SIG-M5 (cell line): ENCODE measurements at regions not wholly inside any gene's neighbourhood (a gene's known extent, or its start where the extent isn't known, plus 50 kb on each side); places are given as distances from the start of the nearest gene placed in this dataset.
"Not testable (repeated sequence)": the region's sequence is repeated elsewhere in the genome, so short reads cannot be mapped to it uniquely, and the experiment has no call there.

ENCODE experiments used
- DNase-seq: peaks from one replicate; lab custom pipeline; 2025; lab: John Stamatoyannopoulos, UW

DNA sequence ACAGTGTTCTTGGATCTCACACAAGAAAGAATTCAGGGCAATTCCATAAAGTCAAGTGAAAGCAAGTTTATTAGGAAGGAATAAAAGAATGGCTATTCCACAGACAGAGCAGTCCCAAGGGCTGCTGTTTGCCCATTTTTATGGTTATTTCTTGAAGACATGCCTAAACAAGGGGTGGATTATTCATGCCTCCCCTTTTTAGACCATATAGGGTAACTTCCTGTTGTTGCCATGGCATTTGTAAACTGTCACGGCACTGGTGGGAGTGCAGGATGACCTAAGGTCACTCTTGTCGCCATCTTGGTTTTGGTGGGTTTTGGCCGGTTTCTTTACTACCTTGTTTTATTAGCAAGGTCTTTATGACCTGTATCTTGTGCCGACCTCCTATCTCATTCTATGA, 219.6 kb downstream of the RAB11FIP4 start:
- not testable (repeated sequence) for DNase-seq

DNA sequence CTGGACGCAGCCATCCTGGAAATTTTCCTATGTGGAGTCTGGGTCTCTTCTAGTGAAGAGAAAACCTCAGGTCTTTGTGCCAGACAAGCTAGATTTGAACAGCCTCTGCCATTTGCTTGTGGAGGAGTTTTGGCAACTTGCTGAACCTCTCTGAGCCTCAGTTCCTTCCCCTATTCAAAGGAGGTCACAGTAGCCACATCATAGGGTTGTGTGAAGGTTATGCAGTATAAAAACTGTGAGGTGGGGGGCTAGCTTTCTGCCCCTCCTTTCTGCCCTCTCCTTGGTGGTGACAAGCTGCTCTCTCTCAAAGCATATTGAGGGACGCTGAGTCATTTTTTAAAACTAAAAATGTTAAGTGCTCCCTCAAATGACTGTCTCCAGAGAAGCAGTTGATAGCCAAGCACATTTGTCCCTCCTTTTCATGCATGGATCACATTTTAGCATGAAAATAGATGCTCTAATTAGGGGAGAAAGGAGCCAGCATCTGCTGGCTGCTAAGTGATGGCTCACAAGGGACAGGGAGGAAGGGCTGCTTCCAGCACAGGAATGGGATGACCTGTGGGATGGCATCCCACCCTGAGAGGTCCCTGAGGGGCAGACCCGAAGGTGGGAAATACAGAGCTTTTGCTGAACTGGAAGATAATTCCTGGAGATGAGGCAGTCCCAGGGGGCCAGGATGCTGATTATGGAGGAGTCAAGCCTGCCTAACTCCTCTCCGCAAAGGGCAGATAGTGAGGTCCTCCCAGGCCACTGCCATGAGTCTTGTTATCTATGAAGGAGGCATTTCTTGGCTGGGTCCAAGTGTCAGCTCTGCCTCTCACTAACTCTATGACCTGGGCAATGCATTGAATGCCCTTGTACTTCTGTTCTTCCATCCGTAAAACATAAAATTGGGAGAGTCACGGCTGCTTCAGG, 218.8 kb downstream of the RAB11FIP4 start:
- DNase-seq: no peak

DNA sequence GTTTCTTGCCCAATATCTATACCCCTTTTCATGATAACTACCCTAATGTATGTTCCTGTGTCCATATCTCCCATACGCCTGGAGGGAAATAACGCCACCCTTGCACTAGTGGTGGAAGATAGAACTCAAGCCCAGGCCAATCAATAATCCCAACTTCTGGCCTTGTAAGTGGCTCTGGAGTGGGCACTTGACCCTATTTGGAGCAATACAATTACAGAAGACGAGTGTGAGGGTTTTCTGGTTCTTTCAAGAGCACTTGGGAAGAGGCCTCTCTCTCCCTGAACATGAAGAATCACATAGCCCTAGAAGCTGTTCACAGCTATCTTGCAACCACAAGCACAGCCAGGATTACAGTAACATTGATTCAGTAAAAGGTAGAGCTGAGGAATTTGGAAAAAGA, 217.9 kb downstream of the RAB11FIP4 start:
- no peak for DNase-seq

DNA sequence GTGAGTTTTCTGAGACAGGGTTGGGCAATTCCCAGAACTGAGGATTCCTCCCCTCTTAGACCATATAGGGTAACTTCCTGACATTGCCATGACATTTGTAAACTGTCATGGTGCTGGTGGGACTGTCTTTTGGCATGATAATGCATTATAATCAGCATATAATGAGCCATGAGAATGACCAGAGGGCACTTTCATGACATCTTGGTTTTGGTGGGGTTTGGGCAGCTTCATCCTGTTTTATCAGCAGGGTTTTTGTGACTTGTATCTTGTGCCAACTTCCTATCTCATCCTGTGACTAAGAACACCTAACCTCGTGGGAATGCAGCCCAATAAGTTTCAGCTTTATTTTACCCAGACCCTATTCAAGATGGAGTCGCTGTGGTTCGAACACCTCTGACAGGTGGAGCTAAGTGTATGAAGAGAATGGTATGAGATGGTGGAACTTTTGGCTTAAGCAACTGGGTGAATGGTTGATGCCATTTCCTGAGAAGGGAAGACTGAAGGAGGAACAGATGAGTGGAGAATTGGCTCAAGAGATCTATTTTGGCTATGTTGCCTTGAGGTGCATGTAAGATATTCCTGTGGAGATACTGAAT, 217.3 kb downstream of the RAB11FIP4 start:
- no peak for DNase-seq

DNA sequence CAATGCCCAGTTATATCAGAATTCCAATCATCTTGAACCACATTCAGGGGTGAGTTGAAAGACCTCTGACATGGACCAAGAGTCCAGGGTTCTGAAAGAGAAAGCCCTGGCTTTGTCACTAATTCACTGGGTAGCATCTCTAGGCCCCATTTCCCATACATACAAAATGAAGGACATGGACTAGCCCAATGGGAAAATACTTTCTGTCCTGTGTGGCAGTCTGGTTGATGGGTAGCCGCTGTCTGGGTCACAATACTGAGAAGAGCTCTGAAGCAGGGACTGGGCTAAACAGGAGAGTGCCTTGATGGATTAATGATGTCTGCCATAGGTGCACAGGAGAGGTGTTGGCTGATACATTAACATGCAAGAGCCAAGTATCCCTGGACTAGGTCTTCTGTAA, 214.3 kb downstream of the RAB11FIP4 start:
- DNase-seq: no peak

DNA sequence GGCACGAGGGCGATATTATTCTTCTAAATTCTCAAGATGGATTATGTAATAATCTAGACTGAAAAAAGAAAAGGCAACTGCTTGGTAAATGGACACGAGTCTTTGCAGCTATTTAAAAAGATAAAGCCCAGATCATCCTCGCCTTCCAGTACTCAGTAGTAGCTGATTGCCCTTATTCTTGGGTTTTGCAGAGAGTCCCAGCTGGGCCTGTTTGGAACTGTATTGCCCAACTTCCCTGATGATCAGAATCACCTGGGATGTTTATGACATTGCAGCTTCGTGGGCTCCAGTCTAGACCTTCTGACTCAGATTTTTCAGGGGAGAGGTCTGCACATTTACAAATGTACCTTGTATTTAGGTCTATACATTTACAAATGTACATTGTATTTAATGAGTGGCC, 213.5 kb downstream of the RAB11FIP4 start:
- DNase-seq: no peak

DNA sequence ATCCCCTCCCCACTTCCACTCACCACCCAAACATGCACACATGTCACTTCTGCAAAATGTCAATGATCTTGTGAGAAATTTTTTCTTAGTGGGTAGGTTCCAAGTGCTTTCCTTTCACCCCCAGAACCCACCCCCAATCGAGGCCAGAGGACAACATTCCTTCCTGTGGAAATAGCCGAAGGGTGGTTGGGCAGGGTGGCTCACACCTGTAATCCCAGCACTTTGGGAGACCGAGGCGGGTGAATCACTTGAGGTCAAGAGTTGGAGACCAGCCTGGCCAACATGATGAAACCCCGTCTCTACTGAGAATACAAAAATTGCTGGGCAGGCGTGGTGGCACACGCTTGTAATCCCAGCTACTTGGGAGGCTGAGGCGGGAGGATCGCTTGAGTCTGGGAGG, 208.7 kb downstream of the RAB11FIP4 start:
- not testable (repeated sequence) for DNase-seq

DNA sequence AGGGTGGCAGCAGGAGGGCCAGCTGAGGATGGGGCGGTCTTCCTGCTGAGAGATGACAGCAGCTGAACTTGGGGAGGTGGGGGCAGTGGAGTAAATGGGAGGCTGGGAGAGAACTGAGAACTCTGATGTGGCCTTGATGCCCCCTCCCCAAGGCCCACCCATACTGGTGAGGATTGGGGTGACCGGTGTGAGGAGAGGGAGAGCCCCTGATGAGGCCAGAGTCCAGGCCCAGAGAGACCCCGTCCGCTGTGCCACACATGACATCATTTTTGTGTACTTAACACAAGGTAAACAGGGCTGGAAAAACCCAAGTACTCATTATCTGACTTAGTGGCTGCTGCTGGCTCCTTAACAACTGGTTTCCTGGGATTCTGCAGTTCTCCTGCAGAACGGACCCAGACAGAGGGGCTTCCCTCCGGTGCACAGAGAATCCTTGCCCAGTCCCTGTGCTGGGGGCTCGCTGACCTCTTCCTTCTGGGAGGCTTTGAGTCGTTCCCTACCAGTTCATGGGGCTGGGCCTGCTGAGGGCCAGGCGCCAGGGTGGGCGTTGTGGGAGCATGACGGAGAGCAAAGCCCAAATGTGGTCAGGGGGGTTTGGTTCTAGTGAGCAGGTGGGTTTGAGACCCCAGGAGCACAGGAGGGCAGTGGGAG, 207.6 kb downstream of the RAB11FIP4 start:
- DNase-seq: no peak

DNA sequence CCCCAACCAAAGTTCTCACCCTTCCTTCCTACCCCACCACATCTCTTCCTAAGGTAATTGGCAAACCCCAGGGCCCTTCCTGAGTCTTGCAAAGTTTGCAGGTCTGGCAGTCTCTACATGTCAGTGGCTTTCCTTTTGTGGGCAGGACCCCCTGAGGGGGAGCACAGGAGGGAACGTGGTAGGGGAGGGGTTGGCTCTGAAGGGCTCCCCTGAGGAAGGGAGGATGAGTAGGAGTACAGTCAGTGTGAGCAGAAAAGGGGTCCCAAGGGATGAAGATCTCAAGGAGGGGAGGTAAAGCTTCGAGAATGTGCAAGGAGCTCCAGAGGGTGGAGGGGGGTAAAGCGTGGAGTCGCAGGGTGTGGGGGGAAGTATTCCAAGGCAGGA, 206.9 kb downstream of the RAB11FIP4 start:
- no peak for DNase-seq

DNA sequence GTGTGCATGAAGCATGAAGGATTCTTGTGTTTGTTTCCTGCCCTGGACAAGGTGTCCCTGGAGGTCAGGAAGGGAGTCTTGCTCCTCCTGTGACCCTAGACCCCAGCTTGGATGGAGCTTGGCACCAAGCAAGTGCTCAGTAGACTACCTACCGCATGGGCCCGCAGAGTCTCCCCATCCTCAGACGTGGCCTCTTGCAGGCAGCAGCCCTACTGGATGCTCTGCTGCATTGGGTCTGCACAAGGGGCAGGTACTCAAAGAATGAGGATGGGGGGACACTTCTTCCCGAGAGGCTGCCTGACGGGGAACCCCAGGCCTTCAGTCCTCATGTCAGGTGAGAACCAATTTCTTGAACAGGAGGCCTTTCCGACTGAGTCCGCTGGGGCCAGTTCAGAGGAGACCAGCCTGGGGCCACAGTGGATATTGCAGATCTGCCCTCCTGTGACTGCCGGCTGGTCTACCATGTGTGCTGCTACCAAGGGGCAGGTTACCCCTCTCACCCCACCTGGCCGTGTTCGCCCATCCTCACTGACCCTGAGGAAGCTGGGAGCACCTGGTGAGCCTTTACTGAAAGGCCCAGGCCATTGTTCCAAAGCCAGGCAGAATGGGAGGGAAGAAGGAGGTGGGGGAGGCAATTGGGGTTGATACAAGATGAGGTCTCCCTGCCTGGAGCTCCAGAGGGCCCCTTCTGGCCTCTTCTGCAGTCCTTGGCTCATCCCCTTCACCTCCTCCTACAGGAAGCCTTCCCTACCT, 206.3 kb downstream of the RAB11FIP4 start:
- DNase-seq: no peak

DNA sequence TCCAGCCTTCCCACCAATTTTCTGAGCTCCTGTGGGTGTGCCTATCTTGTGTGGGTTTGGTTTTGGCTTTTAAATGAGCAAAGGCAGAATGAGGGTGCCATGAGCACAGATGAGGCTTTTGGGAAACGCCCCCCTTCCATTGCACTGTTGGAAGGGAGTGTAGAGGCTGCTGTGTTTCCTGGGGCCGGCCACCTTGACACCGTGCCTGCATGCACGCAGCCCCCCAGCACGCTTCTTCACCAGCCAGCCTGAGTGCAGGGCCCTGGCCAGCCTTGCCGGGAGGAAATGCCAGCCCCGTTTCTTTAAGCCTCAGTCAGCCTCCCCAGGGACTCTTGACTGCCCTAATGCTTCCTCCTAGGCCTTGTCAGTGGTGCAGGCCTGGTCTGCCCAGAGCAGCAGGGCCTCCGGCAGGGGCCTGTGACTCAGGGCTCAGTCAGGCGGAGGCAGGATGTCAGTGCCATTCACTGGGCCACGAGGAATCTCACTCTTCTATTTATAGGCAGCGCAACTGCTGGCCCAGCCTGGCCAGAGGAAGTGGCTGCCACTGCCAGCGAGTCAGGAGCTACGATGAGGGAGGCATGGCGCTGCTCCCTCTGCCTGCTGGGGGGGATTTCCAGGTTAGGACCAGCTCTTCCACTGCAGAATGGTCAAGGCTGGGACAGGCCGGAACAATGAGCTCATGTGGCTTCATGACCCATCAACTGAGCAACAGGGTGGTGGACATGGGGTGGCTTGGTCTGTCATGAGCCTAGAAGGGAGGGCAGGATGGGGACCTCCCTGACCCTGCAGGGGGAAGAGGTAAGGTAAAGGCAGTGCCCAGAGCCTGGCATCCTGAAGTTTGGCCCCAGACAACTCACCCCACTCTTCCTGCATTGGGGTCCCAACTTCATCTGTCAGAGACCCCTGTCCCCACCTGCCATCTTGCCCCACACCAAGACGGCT, 205.2 kb downstream of the RAB11FIP4 start:
- DNase-seq: peak; percentile 80

DNA sequence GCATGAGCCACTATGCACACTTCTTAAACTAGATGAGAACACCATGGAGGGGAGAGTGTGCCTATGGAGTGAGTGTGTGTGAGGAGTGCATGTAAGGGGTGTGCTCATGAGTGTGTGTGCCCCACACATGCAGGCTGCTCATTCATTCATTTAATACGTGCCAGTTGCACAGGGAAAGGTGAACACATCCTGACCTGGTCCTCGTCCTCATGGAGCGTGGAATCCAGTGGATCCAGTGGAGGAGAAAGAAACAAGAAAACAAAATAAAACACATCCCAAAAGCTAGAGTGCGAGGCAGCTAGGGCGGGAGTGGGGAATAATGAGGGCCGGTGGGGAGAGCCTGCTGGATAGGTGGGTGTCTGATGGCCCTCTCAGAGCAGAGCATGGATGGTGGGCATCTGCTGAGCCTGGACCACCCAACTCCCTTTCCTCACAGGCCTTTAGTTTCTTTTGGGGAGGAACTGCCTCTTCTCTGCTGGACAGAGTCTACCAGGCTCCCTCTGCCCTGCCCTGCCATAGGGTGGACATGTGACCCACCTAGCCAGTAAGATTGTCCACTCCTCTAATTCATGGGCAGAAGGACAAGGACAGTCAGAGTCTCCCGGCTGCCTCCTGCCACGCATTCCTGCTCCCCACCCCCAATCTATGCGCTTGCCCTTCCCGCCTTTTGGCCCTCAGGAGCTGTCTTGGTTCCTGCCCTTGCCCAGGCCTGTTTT, 204.3 kb downstream of the RAB11FIP4 start:
- DNase-seq: no peak

DNA sequence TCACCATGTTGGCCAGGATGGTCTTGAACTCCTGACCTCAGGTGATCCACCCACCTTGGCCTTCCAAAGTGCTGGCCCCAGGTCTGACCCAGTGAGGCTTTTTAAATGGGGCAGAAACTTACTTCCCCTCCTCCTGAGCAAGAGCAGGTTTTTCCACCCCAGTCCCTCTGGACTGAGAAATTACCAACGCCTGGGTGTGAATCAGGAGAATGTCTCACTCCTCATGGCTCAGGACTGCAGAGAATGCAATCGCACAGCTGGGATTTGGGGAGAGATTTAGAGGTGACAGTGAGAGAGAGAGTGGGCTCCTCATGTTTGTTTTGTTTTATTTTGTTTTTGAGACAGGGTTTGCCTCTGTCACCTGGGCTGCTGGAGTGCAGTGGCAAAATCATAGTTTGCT, 203.6 kb downstream of the RAB11FIP4 start:
- DNase-seq: no peak

DNA sequence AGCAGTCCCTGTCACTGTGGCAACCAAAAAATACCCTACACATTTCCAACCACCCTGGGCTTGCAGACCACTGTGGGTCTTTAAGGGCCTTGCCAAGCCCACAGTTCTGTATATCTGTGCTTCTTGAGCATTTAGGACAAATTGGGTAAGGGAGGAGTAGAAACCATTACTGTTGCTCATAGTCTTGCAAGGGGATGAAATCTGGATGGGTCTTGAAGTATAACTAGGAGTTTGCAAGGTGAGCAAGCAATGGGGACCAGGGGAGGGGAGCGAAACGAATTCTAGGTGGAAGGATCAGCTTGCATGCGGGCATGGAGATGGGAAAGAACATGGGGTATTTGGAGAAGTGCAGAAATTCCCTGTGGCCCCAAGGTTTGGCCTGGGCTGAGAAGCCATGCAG, 202.9 kb downstream of the RAB11FIP4 start:
- DNase-seq: no peak

DNA sequence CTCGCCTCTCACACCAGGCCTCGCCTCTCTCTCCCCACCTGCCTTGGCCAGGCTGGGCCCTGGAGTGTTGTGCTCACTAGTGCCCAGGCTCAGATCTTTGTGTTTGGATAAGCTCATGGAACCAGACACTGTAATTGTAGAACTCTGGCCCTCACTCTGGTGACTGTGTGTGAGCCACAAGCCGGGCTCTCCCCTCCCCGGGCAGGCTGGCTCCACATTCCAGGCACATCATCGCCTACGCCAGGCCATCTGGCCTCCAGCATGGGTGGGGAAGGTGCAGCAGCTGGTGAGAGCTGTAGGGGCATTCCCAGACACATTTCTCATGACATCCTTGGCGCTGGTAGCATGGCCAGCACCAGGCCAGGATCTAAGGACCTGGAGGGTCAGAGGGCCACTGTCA, 202.3 kb downstream of the RAB11FIP4 start:
- DNase-seq: no peak

DNA sequence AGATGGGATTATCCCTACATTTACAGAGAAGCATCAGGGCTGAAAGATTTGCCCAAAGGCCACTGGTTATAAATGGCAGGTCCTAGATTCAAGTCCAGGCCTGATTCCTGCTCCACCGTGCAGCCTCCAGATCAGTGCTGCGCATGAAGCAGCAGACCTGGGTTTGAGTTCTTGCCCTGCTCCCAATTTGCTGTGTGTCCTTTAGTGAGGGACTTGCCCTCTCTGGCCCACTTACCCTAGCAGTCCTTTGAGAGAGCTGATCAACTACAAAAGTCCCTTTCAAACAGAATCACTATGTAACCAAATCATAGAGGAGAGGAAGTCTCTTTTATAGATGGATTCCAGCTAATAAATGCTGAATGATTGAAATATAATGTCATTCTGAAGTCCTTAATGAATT, 200.4 kb downstream of the RAB11FIP4 start:
- no peak for DNase-seq

DNA sequence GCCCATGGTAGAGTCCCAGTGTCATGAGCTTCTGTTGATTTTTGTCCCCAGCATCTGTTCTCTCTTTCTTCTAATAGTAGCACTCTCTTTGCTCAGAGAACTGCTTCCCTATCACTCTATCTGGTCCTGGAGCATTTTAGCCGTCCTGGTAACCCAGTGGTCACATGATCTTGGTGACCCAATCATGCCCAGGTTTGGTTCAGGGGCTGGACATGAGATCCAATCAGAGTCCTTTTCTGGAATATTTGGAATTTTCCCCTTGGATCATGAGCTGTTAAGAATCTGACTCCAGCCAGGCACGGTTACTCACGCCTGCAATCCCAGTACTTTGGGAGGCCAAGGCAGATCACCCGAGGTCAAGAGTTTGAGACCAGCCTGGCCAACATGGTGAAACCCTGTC, 197.0 kb downstream of the RAB11FIP4 start:
- no peak for DNase-seq

DNA sequence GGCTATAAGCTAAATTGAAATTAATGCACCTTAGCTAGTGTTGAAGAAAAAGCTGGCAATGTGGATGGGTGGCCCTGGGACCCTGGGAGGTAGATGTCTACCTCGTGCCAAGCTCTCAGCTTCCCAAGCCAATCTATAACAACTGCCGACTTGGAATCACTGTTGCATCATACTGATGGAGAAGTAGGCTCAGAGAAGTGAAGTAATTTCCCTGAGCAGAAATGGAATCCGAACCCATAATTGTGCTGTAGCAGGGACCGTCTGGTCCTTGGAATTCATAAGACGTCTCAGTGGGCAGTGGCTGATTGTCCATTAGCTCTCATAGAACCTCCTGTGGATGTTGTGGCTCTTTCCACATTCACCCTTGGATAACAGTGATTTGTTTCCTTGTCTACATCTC, 196.6 kb downstream of the RAB11FIP4 start:
- DNase-seq: no peak
